Islet of Langerhans (tissue), 1 donor: ENCODE measurements at regions not wholly inside any gene's neighbourhood (a gene's known extent, or its start where the extent isn't known, plus 50 kb on each side); places are given as distances from the start of the nearest gene placed in this dataset.

Experiments used
- FAIRE-seq: peaks from one replicate; lab custom pipeline; 2011; peaks lifted over from hg19 to GRCh38; lab: Jason Lieb, UNC

GRCh38 chr7:25926451-25926850, 225.5 kb upstream of the NFE2L3 start:
- no peak for FAIRE-seq

GRCh38 chr7:25926891-25927625, 224.9 kb upstream of the NFE2L3 start:
- FAIRE-seq = no peak

GRCh38 chr7:25927626-25927978, 224.4 kb upstream of the NFE2L3 start:
- no peak for FAIRE-seq

- FAIRE-seq = no peak
These were observed 223.3 kb upstream of the NFE2L3 start for GRCh38 chr7:25928549-25929330.

GRCh38 chr7:25929448-25929847, 222.6 kb upstream of the NFE2L3 start:
- FAIRE-seq = no peak

GRCh38 chr7:25930492-25931048, 221.4 kb upstream of the NFE2L3 start:
- FAIRE-seq = no peak

GRCh38 chr7:25931156-25931555, 220.8 kb upstream of the NFE2L3 start:
- no peak for FAIRE-seq

GRCh38 chr7:25933921-25934320, 218.1 kb upstream of the NFE2L3 start:
- FAIRE-seq = no peak

- FAIRE-seq = no peak
These were observed 211.7 kb upstream of the NFE2L3 start for GRCh38 chr7:25940086-25940906.

GRCh38 chr7:25944777-25945515, 207.1 kb upstream of the NFE2L3 start:
- no peak for FAIRE-seq

- FAIRE-seq = no peak
These were observed 206.4 kb upstream of the NFE2L3 start for GRCh38 chr7:25945608-25946007.

- no peak for FAIRE-seq
These were observed 205.8 kb upstream of the NFE2L3 start for GRCh38 chr7:25946181-25946580.

- no peak for FAIRE-seq
These were observed 204.1 kb upstream of the NFE2L3 start for GRCh38 chr7:25947669-25948516.

GRCh38 chr7:25949736-25950487, 202.1 kb upstream of the NFE2L3 start:
- no peak for FAIRE-seq

- FAIRE-seq = no peak
These were observed 201.2 kb upstream of the NFE2L3 start for GRCh38 chr7:25950488-25951413.

- FAIRE-seq = no peak
These were observed 200.4 kb upstream of the NFE2L3 start for GRCh38 chr7:25951414-25952260.

GRCh38 chr7:25952261-25953057, 199.5 kb upstream of the NFE2L3 start:
- no peak for FAIRE-seq
